ENCODE measurements at regions not wholly inside any gene's neighbourhood (a gene's known extent, or its start where the extent isn't known, plus 50 kb on each side); places are given as distances from the start of the nearest gene placed in this dataset.

GRCh38 chr5:152315942-152316341, 89.1 kb downstream of the NMUR2 start:
- TF ChIP-seq CTCF (IDR thresholded peaks at IDR 0.05) (no peak), EZH2 (IDR thresholded peaks at IDR 0.05) (no peak), EZH2phosphoT487 (IDR thresholded peaks at IDR 0.05) (no peak)
